ENCODE measurements at regions not wholly inside any gene's neighbourhood (a gene's known extent, or its start where the extent isn't known, plus 50 kb on each side); places are given as distances from the start of the nearest gene placed in this dataset.

DNA sequence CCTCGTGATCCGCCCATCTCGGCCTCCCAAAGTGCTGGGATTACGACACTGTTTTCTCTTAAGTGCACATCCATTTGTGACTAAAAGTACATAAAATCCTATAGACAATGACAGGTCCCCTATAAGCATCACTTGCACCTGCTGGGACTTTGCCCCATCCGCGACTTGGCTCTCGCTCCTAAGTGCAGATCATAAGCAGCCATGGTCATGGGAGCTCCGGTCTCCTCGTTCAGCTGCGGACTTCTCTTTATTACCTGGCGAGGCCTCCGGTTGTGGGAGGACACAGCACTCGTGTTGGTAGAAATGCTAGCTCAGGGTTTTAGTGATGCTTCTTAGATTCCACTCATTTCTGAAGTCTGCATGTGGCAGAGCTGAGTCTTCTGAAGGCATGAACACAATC is 92.7 kb upstream of the ST6GAL2 start:
- DNase-seq = no peak

DNA sequence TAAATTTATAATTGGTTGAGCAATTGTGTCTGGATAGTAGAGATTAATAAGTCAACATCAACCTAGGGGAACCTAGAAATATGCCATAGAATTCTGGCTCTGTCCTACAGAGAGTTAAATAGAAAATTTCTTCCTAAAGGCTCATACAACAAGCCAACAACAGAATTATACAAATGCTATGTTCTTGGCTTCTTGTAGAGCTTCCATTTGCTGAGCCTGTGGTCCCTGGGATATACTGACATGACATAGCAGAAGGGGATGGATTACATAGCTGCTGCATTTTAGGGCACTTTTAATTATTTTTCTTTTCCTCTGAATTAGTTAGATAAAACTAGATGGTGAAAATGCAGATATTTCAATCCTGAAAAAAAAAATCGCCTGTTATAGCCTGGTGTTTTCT is 95.5 kb upstream of the ST6GAL2 start:
- peak in 1 of 3 donors; percentile 54 for DNase-seq

DNA sequence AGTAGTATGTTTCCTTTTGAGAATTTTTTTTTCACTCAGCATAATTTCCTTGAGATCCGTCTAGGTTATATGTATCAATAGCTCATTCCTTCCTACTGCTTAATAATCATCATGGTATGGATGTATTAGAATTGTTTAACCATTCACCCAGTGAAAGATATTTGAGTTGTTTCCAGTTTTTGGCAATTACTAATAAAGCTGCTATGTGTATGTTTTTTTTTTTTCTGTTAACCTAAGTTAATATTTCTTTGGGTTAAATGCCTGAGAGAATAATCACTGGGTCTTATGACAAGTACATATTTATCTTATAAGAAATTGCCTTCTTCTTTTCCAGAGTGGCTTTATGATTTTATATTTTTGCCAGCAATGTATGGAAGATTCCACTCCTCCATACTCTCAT is 96.4 kb upstream of the ST6GAL2 start:
- DNase-seq = peak in 1 of 3 donors; percentile 65

DNA sequence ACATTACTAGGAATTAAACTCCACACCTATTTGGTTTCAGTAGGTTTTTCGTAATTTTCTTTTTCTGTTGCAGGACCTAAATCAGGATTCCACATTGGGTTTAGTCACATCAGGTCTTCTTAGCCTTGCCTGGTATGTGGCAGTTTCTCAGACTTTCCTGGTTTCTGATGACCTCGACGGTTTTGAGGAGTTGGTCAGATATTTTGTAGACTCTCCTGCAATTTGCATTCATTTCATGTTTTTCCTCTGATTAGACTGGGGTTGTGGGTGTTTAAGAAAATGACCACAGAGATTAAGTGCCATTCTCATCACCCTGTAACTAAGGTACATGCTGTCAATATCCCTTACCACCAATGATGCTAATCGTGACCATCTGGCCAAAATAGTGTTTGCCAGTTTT is 97.3 kb upstream of the ST6GAL2 start:
- no peak for DNase-seq

DNA sequence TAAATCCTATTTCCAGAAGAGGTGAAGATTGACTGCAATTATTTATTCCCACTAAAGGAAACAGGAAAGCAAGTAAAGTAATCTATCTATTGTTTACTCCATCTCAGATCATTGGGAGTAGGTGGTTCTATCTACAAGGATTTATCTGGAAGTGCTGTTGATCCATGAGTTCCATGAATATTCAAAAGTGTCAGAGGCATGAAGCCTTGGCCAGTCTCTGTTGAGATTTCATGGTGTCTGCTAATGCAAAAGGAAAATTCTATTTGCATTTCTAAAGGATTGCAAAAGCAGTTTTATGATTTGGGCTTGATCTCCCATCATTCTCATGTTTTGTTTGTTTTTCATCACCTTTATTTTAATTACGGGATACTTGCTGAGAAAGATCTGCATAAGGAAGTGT is 102.4 kb upstream of the ST6GAL2 start:
- no peak for DNase-seq

DNA sequence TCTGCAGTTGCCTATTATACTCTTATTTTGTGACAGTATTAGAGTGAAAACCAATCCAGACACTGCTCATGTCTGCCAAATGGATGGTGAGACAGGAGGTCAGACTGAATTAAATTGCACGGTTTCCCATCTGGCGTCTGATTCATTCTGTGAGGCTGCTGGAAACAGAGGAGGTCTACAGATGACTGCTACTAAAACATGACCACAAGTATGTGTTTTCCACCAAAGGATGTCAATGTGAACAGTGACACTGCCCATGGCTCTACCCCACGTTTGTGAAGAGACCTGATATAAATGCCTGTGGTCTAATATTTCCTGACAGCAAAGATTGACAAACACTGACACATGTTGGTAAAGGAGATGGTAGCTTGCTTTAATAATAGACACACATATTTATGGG is 104.3 kb upstream of the ST6GAL2 start:
- DNase-seq = peak in 1 of 3 donors; percentile 93

DNA sequence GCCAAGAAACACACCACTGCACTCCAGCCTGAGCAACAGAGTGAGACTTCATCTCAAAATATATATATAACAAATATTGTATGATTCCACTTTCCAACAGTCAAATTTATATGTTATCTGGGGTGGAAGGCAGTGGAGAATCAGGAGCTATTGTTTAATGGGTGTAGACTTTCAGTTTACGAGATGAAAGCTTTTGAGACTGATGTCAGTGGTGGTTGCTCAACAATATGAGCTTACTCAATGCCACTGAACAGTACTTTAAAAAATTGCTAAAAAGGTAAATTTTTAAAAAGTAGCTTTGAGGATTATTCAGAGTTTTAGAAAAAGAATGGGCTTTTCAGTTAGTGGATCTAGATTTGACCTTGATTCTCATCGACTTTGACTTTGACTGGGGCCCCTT is 105.9 kb upstream of the ST6GAL2 start:
- DNase-seq = no peak

DNA sequence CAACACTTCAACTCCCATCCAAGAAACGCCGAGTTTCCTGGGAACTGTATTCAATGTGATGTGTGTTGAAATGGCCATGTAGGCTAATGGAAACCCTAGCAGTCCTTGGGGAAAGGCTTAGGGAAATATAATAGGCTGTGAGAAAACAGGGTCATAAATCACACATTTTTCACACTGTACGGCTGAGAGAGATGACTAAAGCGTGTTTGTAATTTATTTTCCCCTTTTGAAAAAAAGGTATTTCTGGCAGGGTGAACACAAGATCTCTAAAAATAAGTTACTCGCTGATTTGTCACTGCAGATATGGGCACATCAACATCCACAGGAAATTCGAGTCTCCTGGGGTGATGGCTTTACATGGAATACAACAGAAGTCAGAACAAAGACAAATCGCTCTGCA is 109.6 kb upstream of the ST6GAL2 start:
- DNase-seq = peak; percentile 25 to 71 (median 55)

DNA sequence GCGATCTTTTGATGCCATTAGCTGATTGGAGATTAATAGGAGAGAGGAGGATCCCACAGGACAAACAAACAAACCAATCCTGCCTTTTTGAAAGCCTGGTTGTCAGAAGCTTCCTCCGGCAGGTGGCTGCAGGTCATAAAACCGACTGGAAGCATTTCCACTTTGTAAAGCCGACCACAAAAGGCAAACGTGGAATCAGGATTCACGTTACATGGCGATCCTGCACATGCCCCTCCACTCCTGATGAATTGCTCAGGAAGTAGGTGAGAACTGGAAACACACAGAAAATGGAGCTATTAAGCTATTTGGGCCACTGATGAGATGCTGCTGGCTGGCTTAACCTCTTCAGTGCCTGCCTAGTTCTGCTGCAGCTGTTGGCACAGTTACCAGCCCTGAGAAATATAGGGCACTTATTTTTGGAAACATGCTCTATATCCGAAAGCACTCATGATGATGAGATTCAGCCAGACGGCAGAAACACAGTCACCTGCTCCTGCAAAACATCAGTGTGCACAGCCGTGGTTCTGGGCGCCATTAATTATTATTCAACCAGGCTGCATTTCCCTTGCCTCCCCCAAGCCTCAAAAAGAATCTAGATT is 110.3 kb upstream of the ST6GAL2 start:
- peak in 1 of 3 donors; percentile 21 for DNase-seq

DNA sequence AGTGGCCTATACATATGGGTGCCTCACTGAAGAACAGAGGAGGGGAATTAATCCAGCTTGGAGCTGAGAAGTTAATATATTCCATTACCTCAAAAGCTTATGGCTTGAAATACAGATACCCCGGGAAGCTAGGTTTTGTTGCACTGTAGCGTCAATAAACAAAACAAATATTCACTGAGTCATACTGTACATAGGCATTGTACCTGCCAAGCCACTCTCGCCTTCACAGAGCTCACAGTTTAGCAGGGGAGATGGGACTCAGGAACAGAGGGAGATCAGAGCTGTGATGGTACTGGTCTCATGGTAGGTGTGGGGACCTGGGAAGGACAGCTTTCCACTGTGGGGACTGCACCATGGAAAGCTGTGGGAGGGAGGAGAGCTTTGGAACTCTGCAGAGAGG is 111.2 kb upstream of the ST6GAL2 start:
- no peak for DNase-seq

DNA sequence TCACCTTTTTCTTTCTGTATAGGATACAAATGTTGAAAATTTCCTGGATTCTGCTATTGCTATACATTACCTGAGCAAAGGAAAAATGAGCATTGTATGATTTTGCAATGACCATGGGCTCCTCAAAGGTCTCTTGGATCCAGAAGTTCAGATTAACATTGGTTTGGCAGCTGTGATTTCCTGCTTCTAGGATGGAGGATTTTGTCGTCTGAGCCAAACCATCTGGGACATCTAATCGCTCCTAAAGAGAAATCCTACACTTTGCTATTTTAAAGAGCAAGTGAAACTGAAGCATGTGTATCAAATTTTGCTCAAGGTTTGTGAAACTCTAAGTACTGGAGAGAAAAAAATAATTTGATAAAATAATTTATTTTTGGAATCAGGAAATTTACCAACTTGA is 115.1 kb upstream of the ST6GAL2 start:
- peak in 2 of 3 donors; percentile 21 to 54 for DNase-seq

DNA sequence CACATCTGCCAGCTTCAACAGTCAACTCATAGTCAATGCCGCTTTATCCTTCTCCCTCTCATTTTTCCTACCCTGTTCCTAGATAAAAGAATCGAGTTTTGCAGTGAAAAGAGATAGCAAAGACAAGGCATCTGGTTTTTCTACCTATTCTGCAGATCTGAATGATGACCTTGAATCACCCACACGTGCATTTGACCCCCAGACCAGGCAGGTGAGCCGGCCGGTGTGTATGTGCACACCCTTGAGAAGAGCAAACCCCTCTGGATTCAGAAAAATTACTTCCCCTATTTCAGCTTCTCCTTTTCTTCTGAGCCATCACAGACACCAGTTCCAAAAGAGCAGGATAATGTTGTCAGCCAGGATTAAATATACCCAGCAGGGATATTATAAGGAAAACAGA is 115.6 kb upstream of the ST6GAL2 start:
- DNase-seq = no peak

DNA sequence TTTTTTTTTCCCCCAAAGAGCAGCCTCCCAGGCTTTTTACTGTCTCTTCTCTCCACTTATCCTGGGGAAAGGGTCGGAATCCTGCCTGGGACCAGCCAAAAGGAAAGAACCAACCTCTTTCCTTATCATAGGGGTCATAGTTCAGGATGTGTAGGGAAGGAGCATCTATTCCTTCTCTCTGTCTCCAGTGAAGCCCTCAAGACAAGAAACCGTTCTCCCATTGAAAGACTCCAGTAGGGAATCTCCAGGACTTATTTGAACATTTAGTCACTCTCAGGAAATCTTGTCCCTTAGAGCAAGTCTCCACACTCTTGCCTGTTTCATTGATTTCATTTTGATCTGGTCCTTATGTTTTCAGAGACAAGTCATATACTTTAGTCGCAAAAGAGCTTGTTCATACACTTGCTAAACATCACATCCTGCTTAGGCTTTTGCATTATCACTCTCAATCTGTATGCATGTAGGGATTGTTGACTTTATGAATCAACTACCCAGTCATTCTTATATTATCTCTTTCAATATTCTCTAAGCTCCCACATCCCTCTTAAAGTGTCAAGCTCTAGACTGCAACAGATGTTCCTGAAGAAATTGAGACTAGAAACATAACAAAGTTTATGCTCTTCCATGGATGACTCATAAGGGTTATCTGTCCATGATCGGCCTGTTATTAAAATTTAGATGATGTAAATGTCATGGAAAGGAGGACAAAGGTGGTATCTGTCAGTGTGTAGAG is 116.2 kb upstream of the ST6GAL2 start:
- peak in 1 of 3 donors; percentile 73 for DNase-seq

DNA sequence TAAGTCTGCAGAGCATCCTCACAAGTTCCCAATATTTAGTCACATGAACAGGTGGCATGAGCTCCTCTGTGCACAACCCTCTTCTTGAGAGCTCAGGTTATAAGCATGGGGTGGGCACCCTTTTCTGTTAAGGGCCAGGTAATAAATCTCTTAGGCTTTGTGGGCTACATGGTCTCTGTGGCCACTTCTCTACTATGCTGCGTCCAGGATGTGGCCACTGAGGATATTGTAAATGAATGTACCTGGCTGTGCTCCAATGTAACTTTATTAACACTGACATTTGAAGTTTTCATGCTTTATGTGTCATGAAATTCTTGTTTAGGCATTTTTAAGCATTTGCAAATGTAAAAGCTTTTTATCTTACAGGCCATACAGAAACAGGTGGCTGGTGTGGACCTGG is 116.8 kb upstream of the ST6GAL2 start:
- no peak for DNase-seq

DNA sequence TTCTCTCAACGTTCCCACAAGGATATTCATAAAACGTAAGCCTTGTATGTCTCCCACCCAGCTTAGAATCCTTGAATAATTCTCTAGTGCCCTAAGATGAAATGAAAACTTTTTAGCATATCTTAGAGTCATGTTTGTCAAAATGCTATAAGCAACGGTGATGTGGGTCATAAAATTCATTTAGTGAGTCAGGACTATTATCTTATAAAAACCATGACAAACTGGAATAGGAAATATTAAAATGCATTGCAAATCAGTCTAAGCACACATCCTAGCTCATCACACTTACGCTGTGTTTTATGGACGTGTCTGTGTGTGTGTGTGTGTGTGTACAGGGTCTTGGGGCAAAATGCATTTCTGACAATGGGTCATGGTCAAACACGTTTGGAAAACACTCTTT is 119.9 kb upstream of the ST6GAL2 start:
- DNase-seq = no peak

DNA sequence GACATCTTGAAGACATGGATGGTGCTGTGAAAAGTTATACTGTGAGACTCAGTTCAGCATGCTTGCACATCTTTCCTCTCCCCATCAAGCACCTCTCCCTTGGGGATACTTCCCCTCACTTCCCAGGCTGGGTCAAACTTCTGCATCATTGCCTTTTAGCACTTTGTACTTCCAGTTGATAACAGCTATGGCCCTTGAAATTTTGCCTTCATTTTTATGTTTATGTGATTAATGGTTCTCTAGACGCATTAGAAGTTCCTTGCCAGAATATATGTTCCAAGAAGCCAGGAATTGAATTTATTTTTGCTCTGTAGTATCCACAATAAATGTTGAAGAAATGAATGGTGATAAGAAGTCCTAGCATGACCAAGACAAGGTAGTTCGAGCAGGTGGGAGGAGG is 120.9 kb upstream of the ST6GAL2 start:
- peak in 2 of 3 donors; percentile 22 to 70 for DNase-seq

DNA sequence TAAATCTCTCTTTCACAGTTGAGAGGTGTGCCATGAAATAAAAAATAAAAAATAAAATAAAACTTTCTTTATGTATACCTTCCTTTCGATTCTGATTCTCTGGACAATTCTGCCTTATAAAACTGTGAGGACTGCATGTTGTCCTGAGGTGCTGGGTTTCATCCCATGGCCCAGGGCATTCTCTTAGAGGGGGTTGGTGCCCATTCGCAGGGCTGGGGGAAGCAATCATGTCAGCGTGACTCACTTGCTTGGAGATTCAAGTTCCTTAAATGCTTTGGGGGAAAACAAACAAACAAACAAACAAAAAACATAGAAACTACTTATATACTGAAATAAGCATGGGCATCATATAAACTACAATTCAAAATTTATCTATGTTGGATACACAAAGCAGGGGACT is 122.0 kb upstream of the ST6GAL2 start:
- no peak for DNase-seq

DNA sequence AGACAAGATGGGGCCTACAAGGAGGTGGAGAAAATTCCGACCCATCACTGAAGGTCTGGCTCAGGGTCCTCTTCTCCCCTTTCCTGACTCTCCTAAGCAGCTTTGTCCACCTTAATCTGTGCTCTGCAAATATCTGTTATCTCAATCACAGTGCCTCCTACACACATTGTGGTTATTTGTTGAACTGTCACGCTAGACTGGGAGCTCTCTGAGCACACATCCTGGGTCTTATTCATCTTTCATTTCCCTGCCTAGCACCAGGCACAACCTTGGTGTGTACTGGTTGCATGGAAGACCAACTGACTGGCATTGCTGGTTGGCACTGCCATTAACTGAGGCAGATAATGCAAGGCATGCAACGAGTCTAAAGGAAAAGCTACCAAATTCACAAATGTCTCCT is 122.9 kb upstream of the ST6GAL2 start:
- no peak for DNase-seq

DNA sequence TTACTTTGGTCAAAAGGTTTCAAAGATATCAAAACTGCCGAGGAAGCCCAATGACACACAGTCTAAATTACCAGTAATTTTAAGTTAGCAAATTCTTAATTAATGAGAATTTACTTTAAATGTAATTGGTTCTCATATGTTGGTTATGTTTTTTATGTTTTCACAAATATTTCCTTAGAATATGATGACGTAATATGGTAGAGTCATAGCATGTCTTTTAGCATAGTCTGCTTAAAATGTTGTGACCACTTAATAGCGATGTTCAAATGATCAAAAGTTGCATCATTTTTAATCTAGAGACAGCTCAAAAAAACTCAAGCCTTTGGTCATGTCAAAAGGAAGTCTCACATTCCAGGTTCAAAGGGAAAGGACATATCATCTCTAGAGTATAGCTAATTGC is 123.3 kb upstream of the ST6GAL2 start:
- no peak for DNase-seq

DNA sequence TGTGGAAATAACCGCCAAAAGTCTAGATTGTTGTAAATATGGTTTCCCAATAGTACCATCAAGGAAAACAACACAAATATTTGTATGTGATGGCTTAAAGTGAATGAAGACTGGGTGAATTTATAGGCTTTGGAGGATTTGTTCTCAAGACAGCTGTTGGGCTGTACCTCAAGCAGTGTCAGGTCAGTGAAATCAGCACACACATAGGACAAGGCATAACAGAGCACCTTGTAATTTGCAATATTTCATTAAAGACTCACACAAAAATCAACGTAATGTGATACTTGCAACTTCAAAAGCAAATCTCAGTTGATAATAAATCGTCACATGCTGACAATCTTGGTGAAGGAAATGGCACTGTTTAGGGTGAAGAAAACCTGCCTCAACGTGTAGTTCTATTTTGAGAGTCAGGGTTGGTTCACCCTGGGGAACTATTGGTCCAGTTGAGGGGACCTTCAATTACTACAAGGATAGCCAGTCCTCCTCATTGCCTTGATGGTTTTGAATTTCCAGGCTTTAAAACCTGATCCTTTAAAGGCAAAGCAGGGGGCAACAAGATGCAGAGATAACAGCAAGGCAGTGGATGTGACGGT is 126.8 kb upstream of the ST6GAL2 start:
- no peak for DNase-seq

DNA sequence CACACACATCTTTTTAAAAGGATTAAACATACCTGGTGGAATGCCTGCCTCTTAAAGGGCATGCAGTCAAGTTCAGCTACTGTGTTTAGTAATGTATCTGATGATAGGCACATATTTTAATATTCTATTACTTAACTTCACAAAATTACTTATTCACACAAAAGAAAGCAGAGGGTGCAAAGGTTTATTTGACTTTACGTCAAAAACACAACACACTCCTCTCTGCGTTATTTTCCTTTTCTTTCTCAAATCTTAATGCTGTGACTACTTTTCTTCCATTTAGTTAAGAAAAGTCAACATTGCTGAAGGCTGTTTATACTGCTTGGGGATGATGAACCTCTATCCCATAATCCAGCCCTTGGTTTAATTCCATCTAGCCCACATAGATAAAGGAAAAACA is 127.9 kb upstream of the ST6GAL2 start:
- DNase-seq = no peak

DNA sequence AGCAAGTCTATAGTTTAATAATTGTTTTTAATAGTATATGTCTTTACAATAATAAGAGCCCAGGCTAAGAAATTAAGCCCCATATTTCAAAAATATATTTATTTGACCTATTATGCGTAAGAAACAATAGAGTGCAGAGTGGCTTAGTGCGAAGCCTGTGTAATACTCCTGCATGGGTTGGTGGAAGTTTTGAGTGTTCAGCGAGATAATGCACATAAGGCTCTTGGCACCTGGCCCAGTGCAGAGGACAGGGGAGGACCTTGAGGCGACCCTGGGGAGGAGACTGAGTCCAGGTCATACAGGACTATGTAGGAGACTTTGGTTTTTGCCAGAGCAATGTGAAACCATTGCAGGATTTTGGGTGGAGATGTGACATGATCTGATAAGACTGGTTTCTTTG is 132.4 kb upstream of the ST6GAL2 start:
- DNase-seq = no peak

DNA sequence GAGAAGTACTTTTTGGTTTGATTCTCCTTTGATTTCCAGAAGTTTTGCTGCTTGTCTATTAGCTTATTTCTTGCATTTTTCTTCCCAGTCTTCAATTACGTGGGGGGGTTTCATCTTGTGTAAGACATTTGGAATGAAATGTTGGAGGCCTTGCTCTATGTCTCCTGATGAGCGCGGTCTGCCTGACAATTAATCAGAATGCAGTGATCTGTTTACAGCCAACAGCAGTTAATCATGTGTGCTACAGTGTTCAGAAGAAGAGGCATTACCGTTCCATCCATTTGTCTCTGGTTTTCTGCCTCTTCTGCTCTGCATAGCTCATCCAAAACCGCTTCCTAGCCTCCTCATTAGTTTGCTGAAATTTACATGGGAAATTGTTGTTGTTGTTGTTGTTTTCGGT is 134.4 kb upstream of the ST6GAL2 start:
- no peak for DNase-seq

DNA sequence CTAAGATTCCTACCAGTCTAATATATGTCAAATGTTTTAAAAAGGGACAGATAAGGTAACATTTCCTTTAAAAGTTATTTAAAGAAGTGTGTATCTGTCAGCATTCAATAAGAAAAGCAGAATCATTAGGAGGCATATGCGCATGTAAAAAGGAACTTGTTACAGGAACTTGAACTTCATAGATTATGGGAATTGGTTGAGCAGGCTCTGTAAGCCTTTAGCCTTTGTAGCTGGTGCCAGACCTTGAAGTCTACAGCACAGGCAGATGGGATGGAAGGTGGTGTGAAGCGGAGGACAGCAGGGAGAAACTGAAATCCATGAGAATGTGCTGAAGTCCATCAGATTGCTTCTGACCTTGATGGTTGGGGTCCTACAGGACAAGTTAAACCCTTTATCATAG is 138.3 kb upstream of the ST6GAL2 start:
- DNase-seq = no peak
